Activated naive CD4-positive, alpha-beta T cell treated with anti-CD3 and anti-CD28 coated beads for 36 hours (primary cell): ENCODE measurements at regions not wholly inside any gene's neighbourhood (a gene's known extent, or its start where the extent isn't known, plus 50 kb on each side); places are given as distances from the start of the nearest gene placed in this dataset.

Experiments used
- CTCF ChIA-PET: fragments of 350-600 bp; sonication (Branson Sonifier 250); formaldehyde crosslinking; loops from one replicate; lab custom pipeline; 2021; ENCODE audit warnings: antibody characterized with exemption; lab: Charles Lee
- DNase-seq: peaks from one replicate; pipeline ENCODE4 v3.0.0-alpha.2; 2020
- H3K27ac Mint-ChIP-seq: one replicate; pipeline ENCODE4 v1.8.0; 2021; ENCODE audit warnings: mild to moderate bottlenecking, mixed read lengths
- H3K27me3 Mint-ChIP-seq: one replicate; pipeline ENCODE4 v1.8.0; 2021; ENCODE audit warnings: low read depth, mixed read lengths
- H3K36me3 Mint-ChIP-seq: one replicate; pipeline ENCODE4 v1.8.0; 2021; ENCODE audit warnings: low read depth, mixed read lengths
- H3K4me1 Mint-ChIP-seq: one replicate; pipeline ENCODE4 v1.8.0; 2021; ENCODE audit warnings: low read depth, mixed read lengths
- H3K4me3 Mint-ChIP-seq: one replicate; pipeline ENCODE4 v1.8.0; 2021; ENCODE audit warnings: mild to moderate bottlenecking, moderate library complexity, mixed read lengths
- H3K9me3 Mint-ChIP-seq: one replicate; pipeline ENCODE4 v1.8.0; 2021; ENCODE audit warnings: mixed read lengths
- intact Hi-C: fragments of 100-400 bp; cut with micrococcal nuclease; formaldehyde crosslinking; loops from one replicate; pipeline ENCODE4 v1.15.1; 2023

GRCh38 chr17:83176623-83177583, 97.5 kb downstream of the METRNL start:
- CTCF ChIA-PET = no interaction called here
- Mint-ChIP-seq H3K4me3 (no peak overlapping the region), H3K36me3 (no peaks in the 10 kb centered on the region), H3K4me1 (no peaks in the 10 kb centered on the region), H3K27ac (no peak overlapping the region), H3K27me3 (no peaks in the 10 kb centered on the region), H3K9me3 (no peaks in the 10 kb centered on the region)
- DNase-seq = peak; percentile 2
- intact Hi-C loops = no loop called here

GRCh38 chr17:83177611-83178532, 98.5 kb downstream of the METRNL start:
- Mint-ChIP-seq H3K36me3 (no peaks in the 10 kb centered on the region), H3K27me3 (no peaks in the 10 kb centered on the region), H3K4me1 (no peaks in the 10 kb centered on the region), H3K4me3 (no peak overlapping the region), H3K9me3 (no peaks in the 10 kb centered on the region), H3K27ac (no peak overlapping the region)
- peak; percentile 1 for DNase-seq
- intact Hi-C loops = no loop called here
- CTCF ChIA-PET = no interaction called here

GRCh38 chr17:83178533-83179304, 99.3 kb downstream of the METRNL start:
- intact Hi-C loops = no loop called here
- H3K27ac Mint-ChIP-seq = no peak overlapping the region
- no peaks in the 10 kb centered on the region for H3K4me1 Mint-ChIP-seq
- no peaks in the 10 kb centered on the region for H3K9me3 Mint-ChIP-seq
- no peaks in the 10 kb centered on the region for H3K27me3 Mint-ChIP-seq
- no peaks in the 10 kb centered on the region for H3K36me3 Mint-ChIP-seq
- H3K4me3 Mint-ChIP-seq = no peak overlapping the region
- DNase-seq = no peak
- CTCF ChIA-PET = no interaction called here

GRCh38 chr17:83179374-83179773, 100.0 kb downstream of the METRNL start:
- H3K27me3 Mint-ChIP-seq = no peaks in the 10 kb centered on the region
- intact Hi-C loops = no loop called here
- CTCF ChIA-PET = no interaction called here
- no peak for DNase-seq
- H3K27ac Mint-ChIP-seq = peak overlapping the region; percentile 22
- H3K36me3 Mint-ChIP-seq = no peaks in the 10 kb centered on the region
- H3K4me3 Mint-ChIP-seq = no peak overlapping the region
- H3K9me3 Mint-ChIP-seq = no peaks in the 10 kb centered on the region
- no peaks in the 10 kb centered on the region for H3K4me1 Mint-ChIP-seq

DNA sequence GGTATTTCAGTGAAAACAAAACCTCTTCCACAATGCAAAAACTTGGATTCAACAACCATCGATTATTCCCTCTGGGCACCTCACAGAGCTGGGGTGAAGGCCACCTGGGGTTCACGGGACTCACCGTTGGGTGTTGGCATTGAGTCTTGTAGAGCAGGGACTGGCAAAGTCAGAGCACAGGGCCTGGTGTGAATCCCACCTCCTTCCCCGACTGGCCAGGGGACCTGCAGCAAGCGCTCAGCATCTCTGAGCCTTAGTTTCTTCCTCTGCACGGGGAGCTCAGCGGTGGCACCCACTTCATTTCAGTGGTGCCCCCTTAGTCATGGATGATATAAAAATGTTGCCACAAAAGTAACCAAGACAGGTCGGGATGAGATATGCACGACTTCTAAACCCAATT, 100.4 kb downstream of the METRNL start:
- no peak overlapping the region for H3K4me3 Mint-ChIP-seq
- CTCF ChIA-PET = no interaction called here
- H3K9me3 Mint-ChIP-seq = no peaks in the 10 kb centered on the region
- no peaks in the 10 kb centered on the region for H3K27me3 Mint-ChIP-seq
- H3K27ac Mint-ChIP-seq = peak overlapping the region; percentile 22
- no peak for DNase-seq
- no peaks in the 10 kb centered on the region for H3K36me3 Mint-ChIP-seq
- H3K4me1 Mint-ChIP-seq = no peaks in the 10 kb centered on the region
- intact Hi-C loops = no loop called here

DNA sequence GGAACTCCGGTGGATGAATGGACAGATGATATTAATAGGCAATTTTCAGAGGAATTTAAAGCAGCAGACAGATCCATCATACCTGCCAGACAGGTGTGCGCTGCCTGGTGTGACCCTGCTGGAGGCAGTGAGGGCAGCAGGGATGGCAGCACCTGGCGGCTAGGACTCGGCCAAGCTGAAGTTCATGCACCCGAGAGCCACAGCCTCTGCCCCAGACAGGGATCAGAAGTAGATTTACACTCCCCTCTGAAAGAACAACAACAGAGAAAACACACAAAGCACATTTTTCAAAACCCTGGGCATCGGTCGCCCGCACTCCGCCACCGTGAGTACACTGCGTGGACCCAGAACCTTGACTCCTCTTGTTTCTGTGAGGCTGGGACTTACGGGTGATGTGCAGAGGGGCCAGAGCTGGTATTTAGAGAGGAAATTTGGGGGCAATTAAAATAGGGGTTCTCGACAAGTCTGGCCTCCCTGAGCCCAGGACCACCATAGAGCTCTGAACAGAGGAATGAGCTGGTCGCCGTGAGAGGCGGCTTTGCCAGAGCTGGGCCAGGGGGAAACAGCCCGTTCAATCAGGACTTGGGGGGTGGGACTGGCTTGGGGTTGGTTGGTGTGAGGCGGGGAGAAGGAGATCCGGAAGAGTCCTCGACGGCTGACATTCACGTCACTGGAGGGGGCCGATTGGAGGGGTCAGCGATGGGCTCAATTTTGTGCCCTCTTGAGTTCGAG, 101.0 kb downstream of the METRNL start:
- no peak for DNase-seq
- no peaks in the 10 kb centered on the region for H3K4me1 Mint-ChIP-seq
- H3K36me3 Mint-ChIP-seq = no peaks in the 10 kb centered on the region
- H3K9me3 Mint-ChIP-seq = no peaks in the 10 kb centered on the region
- no peak overlapping the region for H3K27ac Mint-ChIP-seq
- H3K27me3 Mint-ChIP-seq = no peaks in the 10 kb centered on the region
- intact Hi-C loops = no loop called here
- CTCF ChIA-PET = no interaction called here
- H3K4me3 Mint-ChIP-seq = no peak overlapping the region

- Mint-ChIP-seq H3K27ac (no peak overlapping the region), H3K27me3 (no peaks in the 10 kb centered on the region), H3K4me1 (no peaks in the 10 kb centered on the region), H3K9me3 (no peaks in the 10 kb centered on the region), H3K4me3 (no peak overlapping the region), H3K36me3 (no peaks in the 10 kb centered on the region)
- intact Hi-C loops = no loop called here
- CTCF ChIA-PET = no interaction called here
- peak; percentile 4 for DNase-seq
Measured at GRCh38 chr17:83180996-83181481, 101.6 kb downstream of the METRNL start.

GRCh38 chr17:83181991-83182619, 102.7 kb downstream of the METRNL start:
- no peak overlapping the region for H3K27ac Mint-ChIP-seq
- no peaks in the 10 kb centered on the region for H3K36me3 Mint-ChIP-seq
- DNase-seq = no peak
- H3K9me3 Mint-ChIP-seq = no peaks in the 10 kb centered on the region
- H3K27me3 Mint-ChIP-seq = no peaks in the 10 kb centered on the region
- CTCF ChIA-PET = no interaction called here
- H3K4me1 Mint-ChIP-seq = no peaks in the 10 kb centered on the region
- intact Hi-C loops = no loop called here
- no peak overlapping the region for H3K4me3 Mint-ChIP-seq

DNA sequence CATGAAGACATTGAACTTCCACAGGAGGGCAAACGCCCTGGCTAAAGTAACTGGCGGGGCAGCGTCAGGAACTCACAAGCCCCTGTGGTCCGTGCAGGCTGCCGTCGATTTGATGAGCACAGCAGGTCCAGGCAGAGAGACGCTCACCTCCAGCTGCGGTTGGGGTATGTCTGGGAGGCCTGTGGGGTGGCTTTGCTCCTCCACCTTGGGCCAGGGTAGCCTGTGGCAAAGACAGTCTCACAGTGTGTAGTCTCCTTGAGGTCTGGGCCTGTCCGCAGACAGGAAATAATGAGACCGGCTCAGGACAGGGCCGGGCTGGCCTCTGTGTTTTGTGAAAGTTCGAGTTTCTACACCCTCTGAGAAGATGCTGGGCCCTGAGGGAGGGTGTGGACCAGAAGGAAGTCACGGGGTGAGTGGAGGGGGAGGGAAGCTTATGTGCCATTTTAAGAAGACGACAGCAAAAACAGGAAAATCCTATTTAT, 103.3 kb downstream of the METRNL start:
- Mint-ChIP-seq H3K4me3 (no peak overlapping the region), H3K4me1 (no peaks in the 10 kb centered on the region), H3K36me3 (no peaks in the 10 kb centered on the region), H3K27ac (no peak overlapping the region), H3K27me3 (no peaks in the 10 kb centered on the region), H3K9me3 (no peaks in the 10 kb centered on the region)
- CTCF ChIA-PET = no interaction called here
- intact Hi-C loops = no loop called here
- no peak for DNase-seq

DNA sequence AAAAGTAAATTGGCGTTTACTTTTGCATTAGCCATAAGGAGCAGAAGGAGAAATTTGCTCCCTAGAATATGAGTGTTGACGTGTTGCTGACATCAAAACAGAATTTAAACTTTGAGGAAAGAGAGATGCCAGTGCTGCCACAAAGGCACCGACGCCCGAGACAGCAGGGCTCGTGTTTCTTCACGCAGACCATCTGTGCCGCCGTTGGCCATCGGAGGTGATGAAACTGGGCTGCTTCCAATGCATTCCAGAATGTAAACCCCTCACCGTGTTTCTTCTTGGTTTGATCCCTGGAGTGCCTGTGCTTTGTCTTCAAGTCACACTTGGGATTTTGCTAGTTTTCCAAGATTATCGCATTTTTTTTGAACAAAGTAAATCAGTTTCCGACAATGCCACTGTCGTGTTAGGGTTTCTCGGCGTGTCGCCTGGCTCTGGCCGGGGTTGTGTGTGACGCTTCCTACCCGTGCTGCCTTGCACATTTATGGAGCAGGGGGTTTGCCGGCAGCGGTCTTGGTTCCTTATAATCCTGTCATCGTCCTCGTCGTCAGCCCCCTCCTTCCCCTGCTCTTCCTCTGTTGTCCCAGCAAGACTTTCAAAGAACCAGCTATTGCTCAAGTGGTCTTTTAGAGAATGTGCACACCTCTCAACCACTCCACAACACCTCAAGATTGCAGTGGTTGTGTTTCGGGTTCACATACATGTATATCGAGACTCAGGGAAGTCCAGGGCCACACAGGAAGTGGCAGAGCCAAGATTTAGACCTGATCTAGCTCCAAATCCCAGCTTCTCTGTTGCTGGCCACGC, 103.9 kb downstream of the METRNL start:
- Mint-ChIP-seq H3K27me3 (no peaks in the 10 kb centered on the region), H3K36me3 (no peaks in the 10 kb centered on the region), H3K4me1 (no peaks in the 10 kb centered on the region), H3K4me3 (no peak overlapping the region), H3K9me3 (no peaks in the 10 kb centered on the region), H3K27ac (no peak overlapping the region)
- peak; percentile 1 for DNase-seq
- CTCF ChIA-PET = no interaction called here
- intact Hi-C loops = no loop called here
